GM10248 (cell line): ENCODE measurements at regions not wholly inside any gene's neighbourhood (a gene's known extent, or its start where the extent isn't known, plus 50 kb on each side); places are given as distances from the start of the nearest gene placed in this dataset.
A peak's percentile ranks its signal among the peaks of the same experiment; 100 is the strongest.

Experiments used
- CTCF ChIA-PET: fragments of 300-600 bp; sonication (Branson Sonifier 250); formaldehyde crosslinking; extraction: SDS; loops from one replicate; lab custom pipeline; 2021; ENCODE audit warnings: antibody characterized with exemption; lab: Yijun Ruan, JAX
- POLR2A ChIA-PET: fragments of 350-650 bp; sonication (Branson Sonifier 250); formaldehyde crosslinking; extraction: SDS; loops from one replicate; lab custom pipeline; 2020; ENCODE audit warnings: antibody characterized with exemption; lab: Yijun Ruan, JAX
- DNase-seq: peaks from one replicate; pipeline ENCODE4 v3.0.0; 2012; ENCODE audit errors: extremely low spot score
- TF ChIP-seq, protein P1 (sequence below): IDR thresholded peaks from 2 replicates; pipeline ENCODE4 v1.5.1; 2012; ENCODE audit warnings: mild to moderate bottlenecking, low read depth; ENCODE audit errors: extremely low read depth, missing control alignments, control extremely low read depth

DNA sequence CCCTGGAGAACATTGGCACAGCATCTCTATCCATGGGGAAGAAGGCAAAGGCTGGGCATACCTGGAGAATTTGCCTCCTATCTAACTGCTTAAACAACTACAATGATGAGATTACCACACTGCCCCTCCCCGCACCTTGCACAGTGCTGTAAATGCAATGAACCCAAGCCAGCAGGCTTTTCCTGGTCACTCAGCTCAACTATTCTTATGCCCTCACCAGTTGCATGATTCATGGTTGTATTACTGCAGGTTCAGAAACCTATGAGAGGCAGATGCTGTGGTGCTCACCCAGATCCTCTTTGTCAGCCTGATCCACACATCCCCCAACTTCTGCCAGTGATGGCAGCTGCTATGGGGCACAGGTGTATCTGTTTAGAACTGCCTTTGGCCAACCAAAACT, 77.7 kb upstream of the STAC start:
- CTCF ChIA-PET, result interaction anchor here (1.6 kb wide), 1 partner anchor 29 kb away, joined by 4 read pairs; no protein-coding TSS in a partner anchor

GRCh38 chr3:36303286-36303685, 77.0 kb upstream of the STAC start:
- TF ChIP-seq, protein P1, sequence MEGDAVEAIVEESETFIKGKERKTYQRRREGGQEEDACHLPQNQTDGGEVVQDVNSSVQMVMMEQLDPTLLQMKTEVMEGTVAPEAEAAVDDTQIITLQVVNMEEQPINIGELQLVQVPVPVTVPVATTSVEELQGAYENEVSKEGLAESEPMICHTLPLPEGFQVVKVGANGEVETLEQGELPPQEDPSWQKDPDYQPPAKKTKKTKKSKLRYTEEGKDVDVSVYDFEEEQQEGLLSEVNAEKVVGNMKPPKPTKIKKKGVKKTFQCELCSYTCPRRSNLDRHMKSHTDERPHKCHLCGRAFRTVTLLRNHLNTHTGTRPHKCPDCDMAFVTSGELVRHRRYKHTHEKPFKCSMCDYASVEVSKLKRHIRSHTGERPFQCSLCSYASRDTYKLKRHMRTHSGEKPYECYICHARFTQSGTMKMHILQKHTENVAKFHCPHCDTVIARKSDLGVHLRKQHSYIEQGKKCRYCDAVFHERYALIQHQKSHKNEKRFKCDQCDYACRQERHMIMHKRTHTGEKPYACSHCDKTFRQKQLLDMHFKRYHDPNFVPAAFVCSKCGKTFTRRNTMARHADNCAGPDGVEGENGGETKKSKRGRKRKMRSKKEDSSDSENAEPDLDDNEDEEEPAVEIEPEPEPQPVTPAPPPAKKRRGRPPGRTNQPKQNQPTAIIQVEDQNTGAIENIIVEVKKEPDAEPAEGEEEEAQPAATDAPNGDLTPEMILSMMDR, result no peak
- DNase-seq, result no peak
- ChIA-PET POLR2A (no interaction called here), CTCF (interaction anchor here (1.6 kb wide), 1 partner anchor 30 kb away, joined by 4 read pairs; no protein-coding TSS in a partner anchor)

More for the DNA sequence above, 77.7 kb upstream of the STAC start:
- no peak for DNase-seq
- POLR2A ChIA-PET, result no interaction called here
- TF ChIP-seq, protein P1, result no peak

GRCh38 chr3:36305929-36306520, 74.3 kb upstream of the STAC start:
- DNase-seq, result no peak
- TF ChIP-seq, protein P1, result no peak
- ChIA-PET CTCF (interaction anchor here (1.6 kb wide), 1 partner anchor 9 kb away, joined by 5 read pairs; no protein-coding TSS in a partner anchor), POLR2A (no interaction called here)

DNA sequence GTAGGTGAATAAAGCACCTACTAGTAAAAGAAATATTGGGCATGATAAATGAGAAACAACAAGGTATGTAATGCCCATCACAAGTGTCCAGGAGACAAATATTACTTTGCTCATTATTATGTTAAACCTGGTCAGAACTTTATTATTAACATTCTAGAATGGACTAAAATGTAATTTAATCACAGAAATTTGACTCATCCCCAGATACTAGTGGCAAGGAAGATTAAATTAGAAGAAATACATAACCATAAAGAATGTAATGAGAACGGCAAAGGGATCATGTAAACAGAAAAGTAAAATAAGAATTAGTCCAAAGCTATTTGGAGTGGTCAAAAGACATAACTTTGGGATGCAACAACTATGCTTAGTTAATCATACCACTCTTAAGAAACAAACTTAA, 71.2 kb upstream of the STAC start:
- POLR2A ChIA-PET, result no interaction called here
- CTCF ChIA-PET, result no interaction called here
- no peak for DNase-seq
- TF ChIP-seq, protein P1, result no peak

- POLR2A ChIA-PET, result no interaction called here
- CTCF ChIA-PET, result no interaction called here
- DNase-seq, result no peak
- TF ChIP-seq, protein P1, result no peak
Measured at GRCh38 chr3:36312351-36312750, 68.0 kb upstream of the STAC start.

DNA sequence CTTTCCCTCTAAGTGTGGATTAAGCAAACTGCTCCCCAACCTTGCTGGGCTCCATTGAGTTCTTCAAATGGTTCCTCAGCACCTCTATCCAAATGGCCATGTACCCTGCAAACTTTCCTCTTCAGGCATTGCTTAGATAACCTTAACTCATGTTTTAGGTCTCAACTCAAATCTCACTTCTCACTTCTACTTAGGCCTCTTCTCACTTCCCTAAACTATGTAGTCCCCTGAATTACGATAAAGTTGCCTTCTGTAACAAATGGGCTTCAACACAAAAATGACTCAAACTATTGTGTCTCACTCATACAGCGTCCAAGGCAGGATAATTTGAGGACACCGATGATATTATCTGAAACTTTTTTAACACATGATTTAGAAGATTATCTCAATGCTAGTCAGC, 62.4 kb upstream of the STAC start:
- TF ChIP-seq, protein P1, result no peak
- peak; percentile 16 for DNase-seq
- POLR2A ChIA-PET, result no interaction called here
- CTCF ChIA-PET, result no interaction called here
